MG63 (cell line): ENCODE measurements at regions not wholly inside any gene's neighbourhood (a gene's known extent, or its start where the extent isn't known, plus 50 kb on each side); places are given as distances from the start of the nearest gene placed in this dataset.

Source experiments
- DNase-seq: peaks from one replicate; pipeline ENCODE4 v3.0.0-alpha.2; 2020
- H3K27me3 ChIP-seq: fragments of 250-450 bp; sonication (Bioruptor Pico); 2 replicates; pipeline ENCODE4 v1.5.1; 2020; ENCODE audit warnings: mild to moderate bottlenecking, moderate library complexity
- H3K36me3 ChIP-seq: fragments of 250-450 bp; sonication (Bioruptor Pico); 2 replicates; pipeline ENCODE4 v1.5.1; 2020; ENCODE audit warnings: mild to moderate bottlenecking, moderate library complexity
- H3K4me3 ChIP-seq: fragments of 250-450 bp; sonication (Bioruptor Pico); 2 replicates; pipeline ENCODE4 v1.5.1; 2020; ENCODE audit warnings: mild to moderate bottlenecking, moderate library complexity
- H3K9me3 ChIP-seq: fragments of 250-450 bp; sonication (Bioruptor Pico); 2 replicates; pipeline ENCODE4 v1.5.1; 2020; ENCODE audit warnings: mild to moderate bottlenecking, moderate library complexity

DNA sequence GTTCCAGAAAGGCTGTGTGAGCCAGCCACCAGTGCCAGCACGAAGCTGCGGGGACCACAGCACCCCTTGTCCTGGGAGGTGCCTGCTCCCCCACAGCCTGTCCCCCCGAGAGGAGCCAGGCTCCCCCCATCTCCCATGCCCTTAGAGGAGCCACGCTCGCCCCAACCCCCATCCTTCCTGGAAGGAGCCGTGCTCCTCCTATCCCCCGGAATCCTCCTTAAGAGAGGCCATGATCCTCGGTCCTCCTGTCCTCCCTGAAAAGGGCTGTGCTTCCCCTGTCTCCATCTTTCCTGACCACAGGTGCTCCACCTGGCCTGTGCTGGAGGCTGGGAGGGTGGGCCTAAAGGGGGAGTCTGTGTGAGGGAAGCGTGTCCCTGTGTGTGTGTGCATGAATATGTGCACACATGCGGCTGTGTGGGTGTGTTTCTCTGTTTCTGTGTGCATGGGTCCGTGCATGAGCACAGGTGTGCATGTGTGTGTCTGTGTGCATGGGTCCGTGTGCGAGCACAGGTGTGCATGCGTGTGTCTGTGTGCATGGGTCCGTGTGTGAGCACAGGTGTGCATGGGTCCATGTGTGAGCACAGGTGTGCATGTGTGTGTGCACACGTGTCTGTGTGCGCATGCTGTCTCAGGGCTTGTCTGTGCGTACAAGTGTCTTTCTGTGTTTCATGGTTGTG is 80.3 kb downstream of the RTP5 start:
- Histone ChIP-seq H3K36me3 (no peaks in the 10 kb centered on the region), H3K9me3 (no peaks in the 10 kb centered on the region), H3K4me3 (no peak overlapping the region), H3K27me3 (no peaks in the 10 kb centered on the region)
- no peak for DNase-seq

DNA sequence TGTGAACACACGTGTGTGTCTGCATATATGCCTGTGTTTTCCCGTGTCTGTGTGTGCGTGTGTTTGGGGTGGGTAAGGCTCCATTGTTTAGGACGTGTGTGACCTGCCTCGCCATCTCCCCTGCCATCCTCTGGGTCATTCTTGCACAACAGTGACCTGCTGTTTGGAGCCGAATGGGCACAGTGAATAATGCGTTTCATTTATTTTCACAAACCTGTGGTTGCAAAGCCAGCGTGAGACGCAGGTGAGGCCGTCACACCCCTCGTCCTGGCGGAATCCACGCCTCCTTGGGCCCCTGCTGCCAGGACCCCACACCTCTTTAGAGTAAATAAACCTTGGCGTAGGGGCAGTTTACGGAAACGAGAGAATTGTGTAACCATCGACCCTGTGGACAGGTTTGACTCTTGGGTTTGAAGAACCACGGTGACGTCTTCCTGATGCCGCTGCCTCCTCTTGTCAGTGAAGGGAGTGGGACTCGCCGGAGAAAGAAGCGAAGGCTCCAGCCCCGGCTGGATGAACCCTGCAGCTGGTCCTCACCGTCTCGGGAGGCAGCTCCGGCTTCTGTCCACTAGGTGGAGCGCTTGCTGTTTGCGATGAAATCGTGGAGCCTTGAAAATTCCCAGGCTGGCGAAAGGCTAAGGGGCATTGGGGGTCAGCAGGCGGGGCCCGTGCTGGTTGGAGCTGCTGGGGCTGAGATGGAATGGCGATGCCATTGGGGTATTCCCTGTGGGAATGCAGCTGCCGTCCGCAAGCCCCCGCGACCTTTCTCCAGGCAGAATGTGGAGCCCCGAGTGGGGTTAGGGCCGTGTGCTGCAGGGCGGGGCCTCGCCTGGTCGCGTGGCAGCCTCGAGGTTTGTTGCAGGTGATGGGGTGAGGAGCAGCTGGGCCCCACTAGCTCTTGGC is 81.1 kb downstream of the RTP5 start:
- no peak overlapping the region for H3K4me3 ChIP-seq
- no peaks in the 10 kb centered on the region for H3K9me3 ChIP-seq
- no peaks in the 10 kb centered on the region for H3K27me3 ChIP-seq
- H3K36me3 ChIP-seq: no peaks in the 10 kb centered on the region
- peak; percentile 58 for DNase-seq

DNA sequence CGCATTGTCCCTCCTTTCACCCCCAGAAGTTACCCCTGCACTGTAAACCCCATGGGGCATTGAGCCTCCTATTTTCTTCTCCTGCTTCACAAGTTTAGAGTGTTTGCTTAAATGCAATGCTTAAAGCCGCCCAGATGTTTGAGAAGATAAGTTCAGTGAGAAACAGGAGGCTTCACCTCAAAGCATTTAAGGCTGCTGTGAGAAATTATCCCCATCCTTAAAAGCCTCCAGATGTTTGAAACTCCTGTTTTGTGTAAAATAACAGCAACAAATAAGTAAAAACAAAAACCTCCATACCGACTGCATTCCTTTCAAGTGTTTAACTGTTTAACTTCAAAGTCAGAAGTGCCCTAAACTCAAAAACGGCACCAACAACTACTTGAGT is 81.8 kb downstream of the RTP5 start:
- DNase-seq: no peak
- Histone ChIP-seq H3K36me3 (no peaks in the 10 kb centered on the region), H3K4me3 (no peak overlapping the region), H3K9me3 (no peaks in the 10 kb centered on the region), H3K27me3 (no peaks in the 10 kb centered on the region)

DNA sequence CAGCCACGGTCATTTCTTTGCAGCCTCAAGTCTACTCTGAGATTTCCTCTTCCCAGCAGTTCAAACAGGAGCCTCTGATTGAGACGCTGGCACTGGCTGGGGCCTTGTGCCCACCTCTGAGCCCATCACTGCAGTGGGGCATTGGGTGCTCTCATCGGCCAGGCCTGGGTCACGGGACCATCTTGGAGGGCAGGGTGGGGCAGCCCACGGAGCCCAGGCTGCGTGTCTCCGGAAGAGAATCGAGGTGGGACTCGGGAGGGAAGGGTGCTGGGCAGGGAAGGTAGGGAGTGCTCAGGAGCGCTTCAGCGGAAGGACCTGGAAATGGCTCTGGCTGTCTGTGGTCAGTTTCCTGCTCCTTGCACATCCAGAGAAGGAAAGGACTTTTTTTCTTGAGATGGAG is 82.4 kb downstream of the RTP5 start:
- Histone ChIP-seq H3K36me3 (no peaks in the 10 kb centered on the region), H3K9me3 (no peaks in the 10 kb centered on the region), H3K4me3 (no peak overlapping the region), H3K27me3 (no peaks in the 10 kb centered on the region)
- DNase-seq: no peak

DNA sequence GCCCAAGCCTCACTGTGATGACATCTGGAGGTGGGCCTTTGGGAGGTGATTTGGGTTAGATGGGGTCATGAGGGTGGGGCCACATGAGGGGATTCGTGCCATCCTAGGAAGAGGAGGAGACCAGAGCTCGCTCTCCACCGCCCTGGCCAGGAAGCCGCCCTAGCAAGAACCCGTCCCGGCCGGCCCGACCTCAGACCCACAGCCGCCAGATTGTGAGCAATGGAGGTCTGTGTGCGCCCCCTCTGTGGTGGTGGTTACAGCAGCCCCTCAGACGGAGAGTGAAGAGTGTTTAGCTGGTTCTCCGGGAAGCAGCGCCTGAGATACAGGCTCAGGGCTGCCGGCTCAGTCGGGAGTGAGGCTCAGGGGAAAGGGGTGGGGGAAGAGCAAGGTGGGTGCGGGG is 83.3 kb downstream of the RTP5 start:
- Histone ChIP-seq H3K27me3 (no peaks in the 10 kb centered on the region), H3K9me3 (no peaks in the 10 kb centered on the region), H3K4me3 (no peak overlapping the region), H3K36me3 (no peaks in the 10 kb centered on the region)
- DNase-seq: no peak

DNA sequence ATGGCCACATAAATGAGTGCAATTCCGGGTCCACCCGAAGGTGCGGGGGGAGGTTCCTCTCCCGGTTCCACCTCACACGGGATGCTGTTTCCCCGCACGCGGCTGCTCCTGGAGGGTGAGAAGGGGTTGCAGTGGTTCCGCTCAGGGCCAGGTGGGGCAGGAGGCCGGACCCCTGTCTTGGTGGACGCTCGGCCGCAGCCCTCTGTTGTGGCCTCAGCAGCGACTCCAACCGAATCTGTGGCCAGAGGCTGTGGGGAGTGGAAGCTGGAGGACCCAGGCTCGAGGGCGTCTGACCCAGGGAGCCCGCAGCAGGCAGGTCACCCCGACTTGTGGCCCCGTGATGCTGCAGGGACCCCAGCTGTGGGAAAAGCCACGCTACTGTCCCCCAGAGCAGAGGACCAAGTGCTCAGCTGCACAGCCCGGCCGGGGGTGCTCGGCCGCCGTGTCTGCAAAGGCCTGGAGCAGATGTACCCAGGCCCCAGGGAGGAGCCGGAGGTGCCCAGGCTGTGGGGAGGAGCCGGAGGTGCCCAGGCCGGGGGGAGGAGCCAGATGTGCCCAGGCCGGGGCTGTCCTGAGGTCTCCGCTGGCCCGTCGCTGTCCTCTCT is 83.9 kb downstream of the RTP5 start:
- Histone ChIP-seq H3K4me3 (no peak overlapping the region), H3K27me3 (no peaks in the 10 kb centered on the region), H3K9me3 (no peaks in the 10 kb centered on the region), H3K36me3 (no peaks in the 10 kb centered on the region)
- no peak for DNase-seq

DNA sequence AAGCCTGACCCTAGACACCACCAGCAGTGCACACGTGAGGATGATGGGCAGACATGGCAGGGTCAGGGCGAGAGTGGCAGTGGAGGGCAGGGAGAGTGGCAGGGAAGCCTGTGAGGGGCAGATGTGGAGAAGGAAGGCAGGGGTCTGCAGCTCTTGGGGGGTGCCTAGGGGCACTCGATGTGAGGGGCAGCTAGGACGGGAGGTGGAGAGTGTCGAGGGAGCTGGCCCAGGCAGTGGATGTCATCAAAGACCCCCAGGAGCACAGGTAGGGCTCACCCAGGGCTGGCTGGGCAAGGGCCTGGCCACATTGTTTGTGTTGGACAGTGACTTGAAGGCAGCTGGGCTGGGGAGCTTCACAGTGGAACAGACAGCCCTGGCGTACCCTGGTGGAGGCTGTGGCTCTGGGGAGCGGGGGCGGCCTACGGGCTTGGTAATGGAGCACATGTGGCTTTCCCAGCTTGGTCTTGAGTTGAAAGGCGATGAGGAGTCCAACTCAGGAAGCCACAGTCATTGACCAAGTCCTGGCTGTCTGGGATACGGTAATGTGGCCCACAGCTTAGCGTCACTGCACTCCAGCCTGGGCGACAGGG is 87.1 kb downstream of the RTP5 start:
- no peaks in the 10 kb centered on the region for H3K9me3 ChIP-seq
- DNase-seq: no peak
- H3K4me3 ChIP-seq: no peak overlapping the region
- no peaks in the 10 kb centered on the region; the same call in 1 of the 2 replicates for H3K27me3 ChIP-seq
- H3K36me3 ChIP-seq: no peaks in the 10 kb centered on the region

DNA sequence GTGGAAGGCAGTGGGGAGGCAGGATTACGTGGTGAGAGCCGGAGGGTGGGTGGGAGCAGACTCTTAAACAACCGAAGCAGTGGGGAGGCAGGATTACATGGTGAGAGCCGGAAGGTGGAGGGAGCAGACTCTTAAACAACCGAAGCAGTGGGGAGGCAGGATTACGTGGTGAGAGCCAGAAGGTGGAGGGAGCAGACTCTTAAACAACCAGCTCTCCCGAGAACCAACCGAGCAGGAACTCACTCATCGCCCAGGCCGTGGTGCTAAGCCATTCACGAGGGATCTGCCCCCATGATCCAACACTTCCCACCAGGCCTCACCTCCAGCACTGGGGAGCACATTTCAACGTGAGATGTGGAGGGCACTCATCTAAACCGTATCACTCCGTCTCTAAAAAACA is 87.7 kb downstream of the RTP5 start:
- no peak for DNase-seq
- H3K36me3 ChIP-seq: no peaks in the 10 kb centered on the region

DNA sequence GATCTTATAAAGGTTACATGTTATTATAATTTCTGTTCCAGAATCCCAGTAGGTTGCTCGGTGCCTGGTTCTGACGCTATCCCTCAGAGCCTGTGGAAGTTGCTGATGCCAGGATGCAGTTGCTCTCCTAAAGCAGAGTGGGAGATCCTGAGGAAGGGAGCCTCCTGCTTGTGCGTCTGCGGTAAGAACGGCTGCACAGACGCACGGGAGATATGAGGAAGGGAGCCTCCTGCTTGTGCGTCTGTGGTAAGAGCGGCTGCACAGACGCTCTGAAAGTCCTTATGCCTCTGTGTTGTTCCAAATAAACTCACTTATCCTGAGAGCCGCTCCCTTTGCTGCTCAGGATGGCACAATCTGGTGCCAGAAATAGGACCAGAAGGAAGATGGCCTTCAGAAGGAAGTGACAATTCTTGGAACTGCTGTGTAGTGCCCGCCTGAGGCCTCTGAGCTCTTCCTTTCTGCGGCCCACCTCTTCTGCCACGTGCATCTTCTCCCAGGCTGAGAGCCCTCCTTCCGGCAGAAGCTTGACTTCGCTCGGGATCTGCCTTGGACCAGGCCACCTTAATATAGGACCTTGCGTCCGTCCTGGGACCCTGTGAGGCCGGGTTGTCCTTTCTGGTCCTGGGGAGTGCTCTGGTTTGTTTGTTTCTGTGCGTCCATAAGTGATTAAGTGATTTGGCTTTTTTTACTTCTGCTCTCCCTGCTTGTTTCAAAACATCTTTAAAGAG is 89.5 kb downstream of the RTP5 start:
- no peaks in the 10 kb centered on the region for H3K36me3 ChIP-seq
- H3K27me3 ChIP-seq: no peaks in the 10 kb centered on the region; the same call in 1 of the 2 replicates
- H3K4me3 ChIP-seq: no peak overlapping the region
- no peaks in the 10 kb centered on the region for H3K9me3 ChIP-seq
- no peak for DNase-seq

More for the DNA sequence above, 87.7 kb downstream of the RTP5 start:
- H3K9me3 ChIP-seq: no peaks in the 10 kb centered on the region
- no peaks in the 10 kb centered on the region; the same call in 1 of the 2 replicates for H3K27me3 ChIP-seq
- H3K4me3 ChIP-seq: no peak overlapping the region

DNA sequence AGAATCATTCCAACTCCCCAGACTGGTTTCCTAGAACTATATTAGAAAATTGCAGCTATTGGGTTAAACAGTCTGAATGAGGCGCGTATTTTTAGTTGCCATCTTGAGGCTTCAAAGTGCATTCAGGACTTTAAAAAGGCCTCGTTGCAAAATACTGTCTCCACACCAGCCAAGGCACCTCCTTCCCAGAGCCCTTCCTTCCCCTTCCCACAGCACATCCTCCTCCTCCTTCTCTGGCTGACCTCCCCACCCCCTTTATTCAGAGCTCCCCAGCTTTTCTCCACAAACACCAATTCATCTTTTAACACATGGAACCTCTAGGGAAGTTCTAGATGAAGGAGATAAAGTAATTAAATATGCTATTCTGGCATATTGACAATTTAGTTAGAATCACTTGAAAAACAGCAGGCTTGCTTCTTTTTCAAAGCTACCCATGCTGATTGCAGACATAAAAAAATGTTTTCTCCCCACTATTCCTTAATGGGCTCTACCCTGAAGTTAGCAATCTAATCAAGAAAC is 90.3 kb downstream of the RTP5 start:
- Histone ChIP-seq H3K27me3 (no peaks in the 10 kb centered on the region; the same call in 1 of the 2 replicates), H3K36me3 (no peaks in the 10 kb centered on the region), H3K4me3 (no peak overlapping the region), H3K9me3 (no peaks in the 10 kb centered on the region)
- DNase-seq: no peak

DNA sequence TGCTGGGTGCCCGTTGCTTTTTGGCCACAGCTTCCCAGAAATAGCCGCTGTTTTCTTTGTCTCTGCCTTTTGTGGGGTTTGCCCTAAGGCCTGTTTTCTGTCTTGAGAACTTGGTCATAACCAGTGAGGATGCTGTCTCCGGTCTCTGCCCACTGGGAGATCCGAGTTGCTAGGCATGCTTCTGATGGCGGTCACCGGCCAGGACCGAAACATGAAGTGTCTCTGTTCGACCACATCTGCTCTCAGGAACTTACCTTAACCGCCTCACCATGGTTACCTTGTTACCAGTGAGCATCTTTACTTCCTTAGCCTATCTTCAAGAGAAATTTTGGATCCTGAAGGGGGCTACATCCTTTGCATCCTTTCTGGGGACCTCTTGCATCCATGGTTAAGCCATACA is 91.9 kb downstream of the RTP5 start:
- Histone ChIP-seq H3K9me3 (no peaks in the 10 kb centered on the region), H3K27me3 (no peaks in the 10 kb centered on the region; the same call in 1 of the 2 replicates), H3K4me3 (no peak overlapping the region), H3K36me3 (no peaks in the 10 kb centered on the region)
- DNase-seq: no peak

DNA sequence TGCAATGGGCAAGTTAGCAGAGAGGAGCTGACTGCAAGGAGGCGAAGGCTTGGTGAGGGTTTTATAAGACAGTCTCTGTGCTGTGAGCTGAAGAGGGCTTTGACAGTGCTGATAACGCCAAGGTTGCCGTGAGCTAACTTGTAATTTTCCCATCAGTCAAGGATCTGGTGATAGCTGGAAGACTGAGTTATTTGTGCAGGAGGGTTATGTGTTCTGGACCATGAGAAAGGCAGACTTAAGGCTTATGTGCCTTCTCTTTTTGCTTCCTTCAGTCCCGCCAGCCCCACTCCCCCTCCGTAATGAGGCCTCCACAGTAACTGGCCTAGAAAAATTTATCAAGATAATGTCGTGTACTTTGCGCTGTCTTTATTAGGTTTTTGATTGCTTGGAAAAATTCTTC is 94.6 kb downstream of the RTP5 start:
- Histone ChIP-seq H3K36me3 (no peaks in the 10 kb centered on the region), H3K27me3 (no peaks in the 10 kb centered on the region; the same call in 1 of the 2 replicates), H3K9me3 (no peaks in the 10 kb centered on the region), H3K4me3 (no peak overlapping the region)
- no peak for DNase-seq

DNA sequence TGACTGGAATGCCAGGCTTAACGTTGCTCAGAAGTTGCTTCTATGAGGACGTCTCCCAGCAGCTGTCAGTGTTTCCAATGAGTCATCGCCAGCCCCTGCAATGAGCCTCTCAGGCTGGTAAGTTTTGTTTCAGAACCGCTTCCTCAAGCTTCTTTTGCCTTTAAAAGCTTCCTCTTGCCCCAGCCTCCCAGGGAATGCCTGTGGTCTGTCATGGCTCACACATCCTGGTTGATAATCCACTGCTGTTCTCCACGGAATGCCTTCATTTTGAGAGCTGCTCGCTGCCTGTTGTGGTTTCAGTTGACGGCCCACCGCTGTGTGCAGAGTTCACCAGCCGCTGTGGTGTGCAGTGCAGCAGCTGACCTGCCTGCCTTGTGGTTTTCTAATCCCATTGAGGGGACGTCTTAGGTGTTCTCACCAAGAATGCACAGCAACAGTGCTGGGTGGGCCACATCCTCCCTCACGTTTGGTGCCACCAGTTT is 96.4 kb downstream of the RTP5 start:
- no peaks in the 10 kb centered on the region; the same call in 1 of the 2 replicates for H3K27me3 ChIP-seq
- H3K36me3 ChIP-seq: no peaks in the 10 kb centered on the region
- peak; percentile 86 for DNase-seq
- H3K9me3 ChIP-seq: no peaks in the 10 kb centered on the region
- peak overlapping the region; percentile 39 for H3K4me3 ChIP-seq

DNA sequence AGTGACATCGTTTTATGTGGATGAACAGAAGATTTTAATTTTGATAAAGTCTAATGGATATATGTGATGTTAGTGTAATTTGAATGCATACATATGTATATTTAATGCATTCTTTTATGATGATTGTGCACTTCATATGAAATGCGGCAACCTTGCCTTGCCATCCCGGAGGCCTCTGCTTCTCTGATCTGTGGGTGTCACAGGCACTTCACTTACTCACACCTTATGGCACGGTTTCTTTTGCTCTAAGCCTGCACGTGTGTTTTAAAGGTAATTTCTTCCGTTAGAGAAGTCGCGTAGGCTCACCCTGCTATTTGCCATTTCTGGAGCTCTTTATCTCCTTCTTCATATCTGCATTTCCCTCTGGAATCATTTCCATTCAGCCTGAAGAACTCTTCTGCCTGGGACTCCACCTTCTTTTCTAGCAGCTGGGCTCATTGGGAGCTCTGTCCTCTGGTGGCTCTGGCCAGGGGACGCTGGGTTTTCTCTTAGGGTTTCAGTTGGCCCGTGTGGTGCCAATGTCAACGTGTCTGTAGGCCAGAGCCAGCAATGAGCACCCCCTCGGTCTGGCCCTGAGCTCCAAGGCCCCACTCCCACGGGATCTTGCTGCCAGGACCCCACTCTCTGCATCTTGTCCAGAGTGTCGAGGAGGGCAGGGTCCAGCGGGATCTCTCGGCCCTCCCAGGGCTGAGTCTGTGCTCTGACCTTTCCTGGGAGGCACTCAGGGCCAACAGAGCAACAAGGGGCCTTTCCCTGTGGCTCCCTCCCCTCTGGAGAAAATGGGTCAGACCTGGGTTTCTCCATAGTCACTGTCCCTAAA is 97.3 kb downstream of the RTP5 start:
- DNase-seq: no peak
- Histone ChIP-seq H3K36me3 (no peaks in the 10 kb centered on the region), H3K9me3 (no peaks in the 10 kb centered on the region), H3K27me3 (no peaks in the 10 kb centered on the region; the same call in 1 of the 2 replicates), H3K4me3 (peak overlapping the region; percentile 39)

DNA sequence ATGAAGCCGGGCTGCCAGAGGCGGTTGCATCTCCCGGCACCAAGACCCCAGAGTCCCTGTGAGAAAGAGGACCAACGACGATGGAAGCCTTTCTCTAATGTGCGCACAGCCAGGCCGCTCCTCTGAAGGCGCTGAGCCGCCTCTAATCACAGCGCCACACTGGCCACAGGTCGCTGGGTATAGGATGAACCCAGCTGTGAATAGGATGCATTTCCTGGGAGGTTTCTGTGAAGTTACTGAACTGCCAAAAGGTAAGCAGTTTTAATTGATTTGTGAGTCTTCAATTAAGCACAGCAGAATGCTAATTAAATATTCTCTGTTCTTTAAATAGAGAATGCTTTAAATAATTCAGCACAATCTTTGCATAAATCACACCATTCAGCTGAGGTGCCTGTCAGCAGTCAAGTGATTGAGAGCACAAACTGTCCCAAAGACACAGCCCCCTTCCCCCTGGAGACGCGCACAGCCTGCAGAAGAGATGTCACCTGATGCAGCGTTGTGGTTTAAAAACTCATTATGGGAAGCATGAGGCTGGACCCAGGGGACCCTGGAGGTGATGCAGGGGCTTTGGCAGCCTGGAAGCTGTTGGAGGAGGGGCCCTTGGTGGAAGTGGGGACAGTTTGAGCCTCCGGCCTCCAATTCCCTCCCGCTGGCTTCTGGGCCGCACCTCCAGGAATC is 98.1 kb downstream of the RTP5 start:
- no peak for DNase-seq
- no peaks in the 10 kb centered on the region for H3K27me3 ChIP-seq
- H3K9me3 ChIP-seq: no peaks in the 10 kb centered on the region
- no peaks in the 10 kb centered on the region for H3K36me3 ChIP-seq
- no peak overlapping the region for H3K4me3 ChIP-seq
